Superior temporal gyrus (tissue), 1 donor: ENCODE measurements at regions not wholly inside any gene's neighbourhood (a gene's known extent, or its start where the extent isn't known, plus 50 kb on each side); places are given as distances from the start of the nearest gene placed in this dataset.
A peak's percentile ranks its signal among the peaks of the same experiment; 100 is the strongest.
"Not testable (repeated sequence)": the region's sequence is repeated elsewhere in the genome, so short reads cannot be mapped to it uniquely, and the experiment has no call there.

Source experiments
- DNase-seq: peaks from one replicate; pipeline ENCODE4 v3.0.0-alpha.2; 2016; ENCODE audit errors: extremely low spot score

DNA sequence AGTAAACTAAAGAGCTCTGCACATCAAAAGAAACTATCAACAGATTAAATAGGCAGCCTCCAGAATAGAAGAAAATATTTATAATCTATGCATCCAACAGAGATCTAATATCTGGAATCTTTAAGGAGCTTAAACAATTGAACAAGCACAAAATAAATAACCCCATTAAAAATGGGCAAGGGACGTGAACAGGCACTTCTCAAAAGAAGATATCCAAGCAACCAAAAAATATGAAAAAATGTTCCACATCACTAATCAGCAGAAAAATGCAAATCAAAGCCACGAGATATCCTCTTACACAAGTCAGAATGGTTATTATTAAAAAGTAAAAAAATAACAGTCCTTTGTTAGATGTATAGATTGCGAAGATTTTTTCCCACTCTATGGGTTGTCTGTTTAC, 109.1 kb upstream of the TRPC7 start:
- DNase-seq, result no peak

DNA sequence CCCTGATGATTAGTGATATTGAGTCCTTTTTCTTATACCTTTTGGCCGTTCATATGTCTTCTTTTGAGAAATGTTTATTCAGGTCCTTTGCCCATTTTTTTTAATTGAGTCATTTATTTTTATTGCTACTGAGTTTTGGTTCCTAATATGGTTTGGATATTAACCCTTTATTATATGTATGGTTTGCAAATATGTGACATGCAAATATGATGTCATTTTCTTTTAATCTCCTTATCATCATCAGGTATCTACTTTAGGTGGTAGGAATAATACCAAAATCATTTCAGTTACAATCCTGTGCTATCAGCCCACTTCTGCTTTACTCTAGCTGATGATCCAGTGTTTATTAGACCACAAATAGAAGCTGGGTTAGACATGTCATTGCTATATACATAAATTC, 102.3 kb upstream of the TRPC7 start:
- DNase-seq, result no peak

DNA sequence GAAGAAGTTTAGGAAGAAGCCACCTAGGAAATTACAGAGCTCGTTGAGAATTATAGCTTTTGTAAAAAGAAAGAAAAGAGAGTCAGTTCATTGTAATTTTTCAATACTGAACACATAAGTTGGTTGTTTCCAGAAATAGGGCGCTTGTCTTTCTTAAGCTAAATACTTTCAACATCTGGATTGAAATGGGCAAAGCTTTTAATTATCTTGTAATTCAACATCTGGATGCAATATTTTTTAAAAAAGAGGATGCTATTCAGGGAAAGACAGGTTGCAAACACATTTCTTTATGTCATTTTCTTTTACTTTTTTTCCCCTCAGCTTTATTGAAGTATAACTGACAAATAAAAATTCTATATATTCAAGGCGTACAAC, 100.7 kb upstream of the TRPC7 start:
- no peak for DNase-seq

DNA sequence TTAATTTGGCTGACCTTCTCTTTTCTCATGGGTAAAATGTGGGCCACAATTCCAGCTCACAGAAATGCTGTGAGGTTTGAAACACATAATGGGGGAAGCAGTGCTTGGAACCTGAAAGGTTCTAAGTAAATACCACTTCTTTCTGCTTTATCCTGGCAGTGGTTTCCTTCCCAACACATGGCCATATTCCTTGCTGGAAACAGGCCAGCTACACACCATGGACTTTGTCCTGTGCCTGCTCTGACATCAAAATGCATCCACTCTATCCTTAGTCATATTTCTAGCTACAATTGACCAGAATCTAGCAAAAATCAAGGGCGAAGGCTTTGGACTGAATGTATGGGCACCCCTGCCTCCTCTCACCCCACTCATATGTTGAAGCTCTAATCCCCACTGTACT, 93.1 kb upstream of the TRPC7 start:
- no peak for DNase-seq

DNA sequence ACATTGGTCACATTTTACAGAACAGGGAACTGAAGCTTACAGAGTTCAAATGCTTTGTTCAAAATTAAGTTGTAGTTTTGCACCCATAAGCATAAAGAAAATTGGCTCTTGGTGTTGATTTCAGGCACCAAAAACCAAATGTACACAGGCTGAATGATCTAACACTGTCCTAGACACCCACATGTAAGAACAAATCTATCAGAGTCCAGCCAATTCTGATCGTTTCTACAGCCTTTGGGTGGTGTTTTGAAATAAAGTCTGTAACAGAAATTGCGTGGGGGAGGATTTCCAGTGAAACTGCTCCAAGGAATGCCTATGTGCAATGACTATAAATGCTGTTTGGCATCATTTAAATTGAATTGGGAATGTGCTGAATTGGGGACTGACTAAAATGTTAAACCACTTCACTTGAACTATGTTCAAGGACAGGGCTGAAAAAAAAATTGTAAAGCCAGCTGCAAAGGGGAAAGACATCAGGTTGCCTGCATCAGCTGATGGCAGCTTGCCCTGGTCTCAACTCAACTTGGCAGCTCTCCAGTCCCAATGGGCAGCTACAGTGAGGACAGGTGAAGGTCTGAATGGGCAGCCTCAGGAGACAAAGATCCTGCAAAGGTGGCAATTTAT, 92.2 kb upstream of the TRPC7 start:
- peak; percentile 55 for DNase-seq

DNA sequence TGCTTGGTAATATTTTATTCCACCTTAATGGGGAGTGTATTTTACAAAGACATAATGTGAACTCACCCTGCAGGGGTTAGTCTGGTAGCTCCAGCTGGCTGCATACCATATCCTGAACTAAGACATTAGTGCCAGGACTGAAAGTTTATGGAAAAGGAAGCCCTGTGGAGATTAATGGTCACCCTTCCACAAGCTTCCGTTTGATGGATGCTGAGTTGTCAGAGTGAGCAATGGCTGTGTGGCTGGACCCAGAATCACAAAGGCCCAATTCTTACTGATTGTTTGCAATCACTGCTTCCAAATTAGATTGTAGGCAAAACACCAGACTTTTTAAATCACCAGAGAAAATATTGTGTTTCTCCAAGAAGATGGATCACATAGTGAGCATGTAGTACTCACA, 90.1 kb upstream of the TRPC7 start:
- DNase-seq, result no peak

DNA sequence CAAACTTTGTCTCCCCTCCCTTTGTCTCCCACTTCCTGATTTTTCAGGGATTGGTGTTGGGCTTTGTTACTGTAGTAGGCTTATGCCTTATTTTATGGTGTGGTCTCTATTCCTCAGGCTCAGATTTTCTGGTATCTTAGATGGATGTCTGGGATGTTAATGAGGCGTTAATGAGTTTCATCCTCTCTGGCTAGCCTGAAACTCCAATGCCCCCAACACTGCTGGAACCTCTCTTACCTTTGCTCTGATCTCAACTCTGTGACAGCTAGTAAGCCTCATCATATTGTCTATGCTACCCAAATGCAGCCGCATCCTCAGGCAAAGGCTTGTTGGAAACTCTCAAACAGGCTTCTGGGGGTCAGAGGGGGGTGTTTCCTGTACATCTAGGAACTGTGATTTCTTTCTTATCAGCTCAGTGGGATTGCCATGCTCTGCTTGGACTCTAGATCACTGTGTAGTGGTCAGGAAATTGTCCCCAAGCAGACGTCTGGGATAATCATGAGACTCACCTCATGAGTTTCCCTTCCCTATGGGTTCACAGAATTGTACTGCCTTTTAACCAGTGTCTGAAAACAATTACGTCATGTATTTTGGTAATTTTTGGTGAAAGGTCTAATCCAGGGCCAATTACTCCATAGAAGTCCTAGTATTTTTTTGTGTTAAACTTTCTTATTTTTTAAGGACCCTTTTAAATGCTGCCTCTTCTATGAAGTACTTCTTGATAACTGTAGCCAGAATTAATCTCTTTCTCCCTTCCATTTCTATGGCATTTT, 88.8 kb upstream of the TRPC7 start:
- no peak for DNase-seq

DNA sequence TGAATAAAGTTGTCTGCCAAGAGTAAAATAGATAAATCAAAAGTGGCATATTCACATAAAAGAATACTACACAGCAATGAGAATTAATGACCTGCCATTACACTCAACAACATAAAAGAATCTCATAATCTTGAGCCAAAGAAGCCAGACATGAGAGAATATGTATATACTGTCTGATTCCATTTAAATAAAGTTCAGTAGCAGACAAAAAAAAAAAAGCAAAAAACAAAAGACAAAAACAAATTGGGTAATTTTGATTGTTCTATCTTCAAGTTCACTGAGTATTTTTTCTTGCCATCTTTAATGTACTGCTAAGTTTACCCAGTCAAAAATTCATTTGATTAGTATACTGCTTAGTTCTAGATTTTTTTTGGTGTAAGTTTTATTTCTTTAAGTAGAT, 87.9 kb upstream of the TRPC7 start:
- DNase-seq, result no peak

DNA sequence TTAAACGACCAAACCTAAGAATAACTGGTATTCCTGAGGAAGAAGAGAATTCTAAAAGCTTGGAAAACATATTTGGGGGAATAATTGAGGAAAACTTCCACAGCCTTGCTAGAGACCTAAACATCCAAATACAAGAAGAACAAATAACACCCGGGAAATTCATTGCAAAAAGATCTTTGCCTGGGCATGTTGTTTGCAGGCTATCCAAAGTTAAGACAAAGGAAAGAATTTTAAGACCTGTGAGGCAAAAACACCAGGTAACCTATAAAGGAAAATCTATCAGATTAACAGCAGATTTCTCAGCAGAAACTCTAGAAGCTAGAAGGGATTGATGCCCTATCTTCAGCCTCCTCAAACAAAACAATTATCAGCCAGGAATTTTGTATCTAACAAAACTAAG, 82.2 kb upstream of the TRPC7 start:
- DNase-seq, result not testable (repeated sequence)

DNA sequence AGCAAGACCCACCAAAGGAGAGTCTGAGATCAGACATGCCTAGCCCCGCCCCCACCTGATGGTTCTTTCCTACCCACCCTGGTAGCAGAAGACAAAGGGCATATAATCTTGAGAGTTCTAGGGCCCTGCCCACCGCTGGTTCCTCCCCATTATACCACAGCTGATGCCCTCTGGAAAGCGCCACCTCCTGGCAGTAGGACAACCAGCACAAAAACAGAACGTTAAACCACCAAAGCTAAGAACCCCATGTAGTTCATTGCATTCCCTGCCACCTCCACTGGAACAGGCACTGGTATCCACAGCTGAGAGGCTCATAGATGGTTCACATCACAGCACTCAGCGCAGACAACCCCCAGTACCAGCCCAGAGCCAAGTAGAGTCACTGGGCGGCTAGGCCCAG, 81.2 kb upstream of the TRPC7 start:
- no peak for DNase-seq

DNA sequence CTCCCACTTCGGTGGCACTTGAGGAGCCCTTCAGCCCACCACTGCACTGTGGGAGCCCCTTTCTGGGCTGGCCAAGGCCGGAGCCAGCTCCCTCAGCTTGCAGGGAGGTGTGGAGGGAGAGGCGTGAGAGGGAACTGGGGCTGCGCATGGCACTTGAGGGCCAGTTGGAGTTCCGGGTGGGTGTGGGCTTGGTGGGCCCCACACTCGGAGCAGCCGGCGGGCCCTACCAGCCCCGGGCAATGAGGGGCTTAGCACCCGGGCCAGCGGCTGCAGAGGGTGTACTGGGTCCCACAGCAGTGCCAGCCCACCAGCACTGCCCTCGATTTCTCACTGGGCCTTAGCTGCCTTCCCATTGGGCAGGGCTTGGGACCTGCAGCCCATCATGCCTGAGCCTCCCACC, 78.8 kb upstream of the TRPC7 start:
- not testable (repeated sequence) for DNase-seq

DNA sequence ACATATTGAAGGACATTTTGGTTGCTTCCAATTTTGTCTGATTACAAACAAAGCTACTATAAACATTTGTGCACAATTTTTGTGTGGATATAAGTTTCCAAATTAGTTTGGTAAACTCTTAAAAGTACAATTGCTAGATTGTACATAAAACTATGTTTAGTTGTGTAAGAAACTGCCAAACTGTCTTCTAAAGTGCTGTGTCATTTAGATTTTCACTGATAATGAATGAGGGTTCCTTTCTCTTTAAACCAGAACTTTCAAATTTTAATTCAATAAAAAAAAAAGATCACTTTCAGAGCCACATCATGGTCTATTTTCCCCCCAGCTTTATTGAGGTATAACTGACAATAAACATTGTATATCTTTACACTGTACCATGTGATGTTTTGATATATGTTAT, 74.0 kb upstream of the TRPC7 start:
- no peak for DNase-seq

DNA sequence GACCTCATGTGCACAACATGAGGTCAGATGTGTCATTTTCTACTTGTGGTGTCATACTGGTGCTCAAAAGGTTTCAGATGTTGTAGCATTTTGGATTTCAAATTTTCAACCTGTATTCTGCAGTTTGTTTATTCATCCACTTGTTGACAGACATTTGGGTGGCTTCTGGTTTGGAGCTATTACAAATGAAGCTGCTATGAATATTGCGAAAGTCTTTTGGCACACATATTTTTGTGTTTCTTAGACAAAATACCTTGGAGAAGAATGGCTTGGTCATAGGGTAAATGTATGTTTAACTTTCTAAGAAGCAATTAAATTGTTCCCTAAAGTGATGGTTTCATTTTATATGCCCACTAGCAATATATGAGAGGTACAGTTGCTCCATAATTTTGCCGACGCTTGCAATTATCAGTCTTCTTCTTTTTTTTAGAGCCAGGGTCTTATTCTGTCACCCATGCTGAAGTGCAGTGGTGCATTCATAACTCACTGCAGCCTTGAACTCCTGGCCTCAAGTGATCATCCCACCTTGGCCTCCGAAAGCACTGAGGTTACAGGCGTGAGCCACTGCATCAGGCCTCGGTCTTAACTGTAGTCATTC, 70.7 kb upstream of the TRPC7 start:
- no peak for DNase-seq

DNA sequence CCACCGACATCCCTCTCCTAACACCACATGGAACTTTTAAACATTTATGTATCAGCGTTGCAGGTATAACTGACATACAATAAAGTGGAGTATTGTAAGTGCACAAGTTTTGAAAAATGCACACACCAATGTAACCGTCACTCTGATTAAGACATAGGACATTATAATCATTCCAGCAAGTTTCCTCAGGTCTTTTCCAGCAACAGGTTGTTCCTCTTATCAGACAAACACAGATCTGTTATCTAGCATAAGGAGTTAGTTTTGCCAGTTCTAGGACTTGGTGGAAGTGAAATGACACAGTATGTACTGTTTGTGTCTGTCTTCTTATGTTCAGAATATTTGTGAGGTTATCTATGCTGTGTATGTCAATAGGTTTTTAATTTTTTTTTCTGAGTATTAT, 69.5 kb upstream of the TRPC7 start:
- no peak for DNase-seq

DNA sequence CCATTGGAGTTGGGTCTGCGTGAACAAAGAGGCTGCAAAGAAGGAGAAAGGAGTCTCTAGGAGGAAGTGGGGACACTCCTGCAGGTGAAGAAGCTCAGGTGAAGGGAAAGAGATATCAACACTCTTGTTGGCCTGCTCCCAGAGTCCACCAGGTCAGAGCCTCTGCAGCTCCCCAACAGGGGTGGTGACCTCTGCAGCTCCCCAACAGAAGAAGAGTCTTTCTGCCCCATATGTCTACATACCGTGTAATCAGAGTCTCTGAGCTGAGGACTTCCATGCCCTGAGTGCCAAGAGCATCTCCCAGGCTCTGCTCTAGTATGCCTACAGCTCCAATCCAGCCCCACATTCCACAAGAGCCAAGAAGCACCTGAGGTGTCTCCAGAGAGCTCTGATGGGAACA, 67.4 kb upstream of the TRPC7 start:
- DNase-seq, result no peak

DNA sequence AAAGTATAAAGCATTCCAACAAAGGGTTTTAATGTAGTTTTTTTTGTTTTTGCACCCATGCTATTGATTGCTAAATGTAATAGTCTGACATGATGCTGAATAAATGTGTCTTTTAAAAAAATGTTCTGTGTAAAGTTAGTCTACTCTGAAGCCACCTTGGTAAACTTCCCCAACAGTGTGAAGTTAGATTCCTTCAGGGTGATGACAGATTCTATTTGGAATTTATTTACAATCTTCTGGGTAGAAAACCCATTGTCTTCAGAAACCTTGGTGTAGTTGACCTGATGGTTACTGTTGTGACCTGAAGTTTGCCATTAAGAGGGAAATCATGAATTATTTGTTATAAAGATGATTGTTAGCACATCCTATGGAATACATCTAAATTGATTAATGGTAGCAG, 64.7 kb upstream of the TRPC7 start:
- no peak for DNase-seq

DNA sequence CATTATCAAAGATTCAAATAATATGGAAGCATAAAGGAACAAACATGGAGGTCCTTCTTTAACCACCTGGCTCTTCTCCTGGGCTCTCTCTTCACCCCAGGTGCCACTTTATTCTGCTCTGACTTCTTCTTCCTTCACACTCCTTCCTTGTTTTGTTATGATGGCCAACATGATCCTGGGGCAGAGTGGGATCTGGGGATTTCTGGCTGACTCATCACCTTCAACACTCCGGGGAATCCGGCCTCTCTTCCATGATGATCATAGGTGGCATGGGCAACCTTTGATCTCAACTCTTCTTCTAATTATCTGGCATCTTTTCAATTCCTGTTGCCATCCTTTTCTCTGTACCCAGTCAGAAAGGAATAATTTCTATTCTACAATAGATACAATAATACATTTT, 62.1 kb upstream of the TRPC7 start:
- no peak for DNase-seq

DNA sequence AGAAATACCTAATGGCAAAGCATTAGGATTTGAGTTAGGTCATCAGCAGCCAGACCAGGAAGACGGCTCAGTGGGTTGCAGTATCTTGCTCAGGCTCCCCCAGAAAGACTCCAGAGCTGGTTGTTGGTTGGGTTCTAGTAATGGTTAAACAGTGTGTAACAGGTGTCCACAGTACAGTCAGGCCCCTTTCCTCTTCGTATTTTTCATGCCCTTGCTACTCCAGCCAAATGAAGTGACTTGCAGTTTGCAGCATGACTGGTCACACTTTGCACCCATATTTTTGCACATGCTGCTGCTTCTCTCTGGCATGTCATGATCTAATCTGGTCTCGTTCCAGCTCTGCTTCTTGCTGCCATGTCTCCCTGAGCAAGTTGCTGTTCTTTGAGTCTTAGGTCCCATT, 60.6 kb upstream of the TRPC7 start:
- no peak for DNase-seq

DNA sequence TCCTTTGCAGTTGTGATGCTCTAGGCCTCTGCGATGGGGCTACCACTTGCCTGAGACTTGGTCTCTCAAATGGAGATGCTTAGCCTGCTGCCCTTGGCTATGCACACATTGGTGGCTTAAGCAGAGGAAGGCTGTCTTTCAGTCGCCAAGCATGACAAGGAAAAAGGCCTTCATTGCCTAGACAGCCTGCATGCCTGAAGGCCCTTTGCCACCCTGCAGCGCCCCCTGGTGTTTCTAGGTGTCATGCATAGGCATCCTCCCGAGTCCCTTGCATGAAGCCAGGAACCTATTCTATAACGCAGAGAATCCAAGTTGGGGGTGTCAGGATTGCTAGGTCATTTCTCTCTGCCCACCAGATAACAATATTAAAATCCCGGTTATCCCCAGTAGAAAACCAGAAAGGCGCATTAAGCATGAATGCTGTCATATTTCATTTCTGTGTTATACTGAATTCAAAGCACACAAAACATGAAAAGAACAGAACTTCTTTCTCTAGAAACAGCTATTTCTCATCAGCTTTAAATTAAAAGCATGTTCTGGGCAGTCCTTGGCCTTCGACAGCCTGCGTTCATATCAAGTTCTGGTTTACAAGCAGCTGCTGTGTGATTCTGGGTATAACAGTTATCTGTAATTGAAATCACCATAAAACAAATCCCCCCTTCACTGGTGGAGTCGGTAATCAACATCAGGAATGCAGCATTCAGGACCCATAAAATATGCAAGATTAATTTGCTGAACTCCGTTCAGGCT, 59.7 kb upstream of the TRPC7 start:
- peak; percentile 79 for DNase-seq

DNA sequence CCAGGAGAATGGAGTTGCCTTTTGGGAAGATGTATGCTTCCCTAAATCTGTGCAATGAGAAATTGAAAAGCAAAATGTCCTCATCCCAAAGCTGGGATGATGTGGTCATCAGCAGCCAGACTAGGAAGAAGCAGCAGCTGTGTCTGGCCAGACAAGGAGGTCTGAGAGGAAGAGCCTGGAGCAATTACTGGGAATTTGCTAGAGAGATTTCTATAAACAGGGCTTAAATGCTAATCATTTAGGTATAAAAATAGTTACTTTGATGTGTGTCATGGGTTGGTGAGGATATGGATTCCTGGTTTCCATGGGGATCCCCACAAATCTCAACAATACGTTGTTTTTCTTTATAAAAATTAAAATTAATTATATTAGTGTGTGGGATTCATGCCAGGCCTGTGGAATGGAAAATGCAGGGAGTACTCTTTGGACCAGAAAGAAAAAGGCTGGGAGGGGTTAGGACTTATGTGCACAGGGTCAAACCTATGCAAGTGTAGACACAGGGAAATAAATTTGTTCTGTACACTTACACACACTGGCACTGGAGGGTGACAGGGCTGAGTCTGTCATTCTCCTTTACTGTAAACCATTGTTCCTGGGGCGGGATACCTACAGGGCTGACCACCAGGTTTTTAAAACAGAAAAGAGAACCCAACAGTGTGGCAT, 58.7 kb upstream of the TRPC7 start:
- DNase-seq, result no peak

DNA sequence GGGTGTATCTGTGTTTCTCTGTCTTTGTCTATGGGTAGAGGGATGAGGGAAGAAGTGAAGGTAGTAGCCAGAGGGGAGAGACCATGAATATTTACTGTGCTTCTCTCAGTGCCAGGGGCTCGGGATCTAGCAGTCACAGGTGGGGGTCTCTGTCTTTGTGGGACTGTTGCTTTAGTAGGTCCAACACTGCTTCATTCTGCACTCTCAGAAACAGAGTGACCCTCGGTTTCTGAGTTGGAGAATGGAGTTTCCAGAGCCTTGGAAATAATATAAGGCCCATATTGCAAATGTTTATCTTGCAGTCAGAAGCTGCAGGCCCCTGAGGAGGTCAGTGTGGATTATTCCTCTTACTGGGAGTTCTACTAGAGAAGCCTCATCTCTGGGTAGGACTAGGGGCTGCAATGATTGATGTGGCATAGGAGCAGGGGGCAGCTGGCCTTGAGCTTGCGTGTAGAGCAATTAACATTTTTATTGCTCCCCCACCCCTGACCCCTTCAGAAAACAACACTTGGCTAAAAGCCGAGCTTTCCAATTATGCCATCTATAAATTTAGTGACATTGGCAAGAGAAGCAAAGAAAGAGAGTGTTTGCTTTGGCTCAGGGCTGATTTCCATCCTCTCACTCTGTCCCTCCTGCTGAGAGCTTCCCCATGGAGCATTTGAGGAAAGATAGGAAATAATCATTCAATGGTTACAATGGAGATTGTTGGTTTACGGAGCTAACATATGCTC, 55.0 kb upstream of the TRPC7 start:
- no peak for DNase-seq

DNA sequence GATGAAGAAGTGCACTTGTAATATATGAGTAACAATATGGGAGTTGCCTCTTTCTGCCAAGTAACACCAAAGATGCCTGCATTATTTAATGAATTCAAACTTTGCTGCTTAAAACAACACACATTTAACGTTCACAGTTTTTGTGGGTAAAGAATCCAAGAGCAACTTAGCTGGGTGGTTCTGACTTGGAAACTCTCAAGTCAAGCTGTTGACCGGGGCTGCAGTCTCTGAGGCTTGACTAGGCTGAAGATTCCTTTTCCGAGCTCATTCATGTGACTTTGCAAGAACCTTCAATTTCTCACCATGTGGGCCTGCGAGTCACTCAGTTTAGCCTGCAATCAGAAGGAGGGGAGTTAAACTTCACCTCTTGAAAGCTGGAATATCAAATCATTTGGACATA, 53.0 kb upstream of the TRPC7 start:
- DNase-seq, result no peak
